GM18498 (cell line): ENCODE measurements at regions not wholly inside any gene's neighbourhood (a gene's known extent, or its start where the extent isn't known, plus 50 kb on each side); places are given as distances from the start of the nearest gene placed in this dataset.
"Not testable (repeated sequence)": the region's sequence is repeated elsewhere in the genome, so short reads cannot be mapped to it uniquely, and the experiment has no call there.

ENCODE experiments used
- ATAC-seq: cut with Tn5 transposase; IDR thresholded peaks from one replicate; pipeline ENCODE4 v1.9.1; 2021; ENCODE audit warnings: mild to moderate bottlenecking, moderate library complexity; ENCODE audit not compliant: unreplicated experiment

DNA sequence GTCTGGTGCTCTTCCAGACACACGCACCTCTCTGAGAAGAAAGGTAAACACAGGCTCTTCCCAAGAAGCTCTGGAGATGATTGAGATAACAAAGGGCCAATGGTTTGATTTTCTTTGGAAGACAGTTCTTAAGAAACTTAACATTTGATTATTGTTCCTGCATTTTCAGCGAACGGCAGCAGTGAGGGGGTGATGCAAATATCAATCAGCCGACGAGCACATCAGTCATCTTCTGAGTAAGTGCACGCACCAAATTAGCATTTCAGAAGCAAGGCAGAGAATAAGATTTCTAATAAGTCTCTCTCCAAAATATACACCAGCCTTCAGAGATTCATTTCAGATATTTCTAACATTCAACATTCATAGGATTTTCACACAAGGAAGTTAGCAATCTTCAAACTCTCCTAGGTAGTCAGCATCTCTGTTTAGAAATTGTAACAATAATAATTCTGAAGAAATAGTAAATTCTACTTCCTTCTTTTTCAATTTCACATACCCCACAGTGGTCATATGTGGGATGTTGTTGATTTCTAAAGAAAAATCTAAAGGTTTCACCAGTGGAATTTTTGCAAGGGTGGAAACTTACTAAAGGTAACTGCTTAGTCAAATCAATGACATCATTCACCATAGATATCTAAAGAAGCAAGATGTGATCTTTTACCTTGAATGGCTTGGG lies 250.3 kb downstream of the SEC61B start:
- ATAC-seq = no peak

DNA sequence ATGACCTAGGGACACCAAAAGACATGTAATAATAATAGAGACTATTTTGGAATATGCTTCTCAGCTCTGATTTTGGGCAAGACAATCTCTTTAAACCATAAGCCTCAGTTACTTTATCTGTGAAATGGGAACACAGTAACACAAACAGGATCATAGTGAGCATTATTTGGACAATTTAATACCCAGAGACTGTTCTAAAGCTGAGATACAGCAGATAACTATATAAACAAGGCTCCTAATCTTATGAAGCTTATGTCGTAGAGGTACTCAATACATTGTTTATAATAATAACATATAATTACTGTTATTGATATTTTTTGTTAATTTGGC lies 250.8 kb downstream of the SEC61B start:
- no peak for ATAC-seq

DNA sequence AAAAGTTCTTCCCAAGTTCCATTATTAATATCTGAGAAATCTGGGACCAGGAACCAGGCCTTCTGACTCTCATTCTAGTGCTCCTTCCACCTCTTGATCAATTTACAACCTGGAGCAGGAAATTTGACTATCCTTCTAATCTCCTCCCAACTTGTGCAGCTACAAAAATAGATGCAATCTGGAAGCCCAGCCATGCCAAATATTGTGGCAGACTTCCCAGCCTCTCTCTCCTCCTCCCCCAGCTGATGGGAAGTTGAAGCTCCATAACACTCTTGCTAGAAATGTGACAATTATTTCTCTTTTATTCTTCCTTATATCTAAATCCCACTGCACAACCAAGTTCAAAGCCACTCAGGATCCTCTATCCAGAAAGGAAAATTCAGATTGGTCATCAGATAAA lies 252.1 kb downstream of the SEC61B start:
- ATAC-seq = no peak

DNA sequence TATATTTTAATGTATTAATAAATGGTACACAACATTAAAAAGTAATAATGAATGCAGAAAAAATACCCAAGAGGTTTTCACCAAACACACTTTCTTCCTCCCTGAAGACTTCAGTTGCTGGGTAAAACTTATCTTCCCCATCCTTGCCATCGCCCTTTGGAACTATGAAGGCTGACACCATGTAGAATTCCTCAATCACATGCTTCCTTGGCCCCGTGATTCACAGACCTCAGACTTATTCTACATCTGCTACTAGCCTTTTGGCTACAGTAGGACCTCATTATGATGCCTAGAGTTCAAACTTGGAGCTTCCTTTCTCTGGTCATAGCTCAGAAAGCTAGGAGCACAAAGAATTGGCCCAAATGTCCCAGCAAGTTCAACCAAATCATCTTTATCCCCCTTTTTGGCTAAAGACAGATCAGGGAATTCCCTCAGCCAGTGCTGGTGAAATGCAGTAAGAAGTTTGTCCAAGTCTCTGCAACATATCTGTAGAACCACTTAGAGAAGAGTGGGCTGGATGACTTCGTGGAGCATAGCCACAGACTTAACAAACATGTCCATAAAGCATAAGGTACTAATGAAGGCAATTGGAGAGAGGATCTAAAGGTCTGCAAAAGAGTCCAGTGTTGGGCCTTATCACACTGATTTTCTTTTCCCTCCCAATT lies 253.5 kb downstream of the SEC61B start:
- ATAC-seq = no peak

DNA sequence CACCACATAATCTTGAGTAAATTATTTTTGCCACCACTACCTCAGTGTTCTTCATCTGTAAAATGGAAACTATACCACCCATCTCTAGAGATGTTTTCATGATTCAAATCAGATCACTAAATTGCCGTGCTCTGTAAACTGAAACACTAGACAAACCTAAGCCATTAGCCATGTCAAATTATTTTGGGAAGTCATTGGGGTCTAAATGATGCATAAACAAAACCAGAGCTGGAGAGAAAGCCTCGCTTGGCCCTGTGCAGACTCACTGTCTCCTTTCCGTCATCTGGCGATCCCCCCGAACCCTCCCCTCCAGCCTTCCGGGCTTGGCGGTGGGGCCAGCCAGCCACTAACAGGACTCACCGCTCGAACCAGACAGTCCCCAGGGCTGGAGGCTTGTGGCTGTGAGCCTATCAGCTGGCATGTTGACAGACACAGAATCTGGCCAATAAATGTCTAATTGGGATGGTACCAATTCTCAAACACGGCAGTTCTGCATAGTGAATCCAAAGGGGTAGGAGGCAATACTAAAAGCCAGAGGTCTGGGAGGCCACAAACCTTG lies 256.5 kb downstream of the SEC61B start:
- no peak for ATAC-seq

DNA sequence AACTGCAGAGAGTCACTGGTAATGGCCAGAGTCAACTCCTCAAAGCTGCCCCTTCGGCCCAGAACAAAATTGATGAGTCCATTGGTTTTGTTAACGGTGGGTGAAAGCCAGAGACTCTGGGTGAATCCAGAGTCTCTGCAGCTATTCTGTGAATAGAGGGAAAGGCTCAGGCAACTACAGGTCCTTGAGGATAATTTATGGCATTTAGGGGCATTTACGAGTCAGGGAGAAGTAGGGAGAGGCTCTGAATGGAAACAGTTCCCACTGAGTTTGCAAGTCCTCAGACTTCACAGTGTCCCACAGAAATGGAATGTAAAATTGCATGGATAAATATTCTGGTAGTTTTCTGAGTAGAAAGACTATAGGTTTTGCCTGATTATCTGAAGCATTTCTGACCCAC lies 257.8 kb downstream of the SEC61B start:
- ATAC-seq = no peak

DNA sequence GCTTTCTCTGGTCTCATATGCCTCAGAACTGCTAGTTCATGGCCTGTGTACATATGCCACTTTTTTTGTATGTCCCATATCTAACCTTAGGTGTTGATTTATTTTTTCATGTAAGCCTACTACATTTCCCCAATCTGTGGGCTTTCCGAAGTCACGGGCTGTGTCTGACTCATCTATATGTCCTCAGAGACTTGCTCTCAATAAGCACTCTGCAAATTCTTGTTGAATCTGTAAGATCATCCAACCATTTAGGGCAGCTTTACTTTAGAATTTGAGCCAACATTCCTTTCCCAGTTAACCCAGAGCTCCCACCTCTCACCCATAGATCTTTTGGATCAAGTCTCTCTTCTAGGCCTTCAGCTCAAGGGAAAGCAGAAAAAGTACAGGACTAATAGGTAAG lies 263.4 kb downstream of the SEC61B start:
- ATAC-seq = no peak

DNA sequence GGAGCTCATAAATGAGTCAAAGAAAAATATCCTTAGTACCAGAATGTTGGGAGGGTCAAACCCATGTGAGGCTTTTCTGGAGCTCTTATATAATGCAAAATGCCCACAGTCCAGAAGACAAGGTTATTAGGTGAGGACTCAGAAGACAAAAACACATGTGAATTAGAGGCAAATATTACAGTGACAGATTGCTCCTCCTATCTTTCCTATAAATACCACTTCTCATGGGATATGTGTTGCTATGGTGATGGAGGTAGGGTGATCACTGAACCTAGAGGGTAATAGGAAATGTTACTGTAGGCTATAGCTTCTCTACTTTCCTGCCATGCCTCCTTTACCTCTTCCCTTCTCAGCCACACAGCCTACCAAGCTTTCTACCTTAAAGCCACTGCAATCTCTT lies 264.6 kb downstream of the SEC61B start:
- ATAC-seq = no peak

DNA sequence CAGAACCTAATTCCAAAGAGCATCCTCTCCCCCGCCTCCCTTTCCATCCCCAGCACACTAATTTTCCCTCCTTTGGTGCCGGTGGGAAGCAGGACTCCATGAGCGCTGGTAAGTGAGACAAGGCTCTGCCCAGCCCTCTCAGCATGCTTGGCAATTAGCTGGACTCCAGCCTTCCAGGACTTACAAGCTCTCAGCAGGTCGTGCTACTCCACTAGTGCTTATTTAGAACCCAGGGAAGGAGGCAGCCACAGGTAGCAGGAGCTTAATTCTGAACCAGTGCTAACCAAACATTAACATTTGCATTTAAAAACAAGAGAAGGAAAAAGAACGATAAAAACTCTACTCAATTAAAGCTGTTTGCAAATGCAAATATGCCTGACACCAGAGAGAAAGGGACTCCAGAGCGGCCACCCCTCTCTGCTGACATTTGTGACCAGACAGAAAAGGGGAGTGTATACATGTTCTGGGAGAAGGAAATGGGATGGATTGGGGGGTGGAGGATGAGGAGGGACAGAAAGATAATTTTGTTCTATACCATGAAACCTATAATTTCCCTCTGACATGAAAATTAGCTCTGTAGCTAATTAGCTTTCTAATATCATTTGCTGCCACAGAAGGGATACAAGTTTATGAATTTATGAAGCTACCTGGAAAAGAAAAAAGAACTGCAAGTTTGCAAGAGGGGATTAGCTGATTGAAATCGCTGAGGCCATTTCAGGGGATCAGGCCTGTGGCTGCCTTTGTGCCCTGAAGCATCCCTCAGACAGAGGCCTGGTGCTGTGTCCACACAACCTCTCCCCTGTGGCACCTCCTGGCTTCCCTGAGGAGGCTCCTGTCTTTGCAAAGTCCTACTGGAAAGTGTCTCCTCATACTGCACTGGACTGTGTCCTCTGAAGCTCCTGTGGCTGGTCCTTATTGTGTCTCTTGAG lies 266.3 kb downstream of the SEC61B start:
- no peak for ATAC-seq

DNA sequence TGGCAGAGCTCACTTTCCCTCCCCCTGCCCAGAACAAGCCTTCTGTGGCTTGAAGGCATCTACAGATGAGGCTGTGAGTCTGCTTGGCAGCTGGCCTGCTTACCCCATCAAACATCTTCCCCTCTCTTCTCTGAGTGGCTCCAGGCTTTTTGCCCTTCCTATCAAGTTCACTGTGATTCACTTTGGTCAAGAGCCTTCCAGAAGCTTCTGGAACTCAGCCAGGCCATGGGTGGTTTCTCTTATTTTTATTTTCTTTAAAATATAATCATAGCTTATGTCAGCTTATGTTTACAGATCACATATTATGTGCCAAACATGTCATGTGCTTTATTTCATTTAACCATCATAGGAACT lies 267.0 kb downstream of the SEC61B start:
- ATAC-seq = no peak

DNA sequence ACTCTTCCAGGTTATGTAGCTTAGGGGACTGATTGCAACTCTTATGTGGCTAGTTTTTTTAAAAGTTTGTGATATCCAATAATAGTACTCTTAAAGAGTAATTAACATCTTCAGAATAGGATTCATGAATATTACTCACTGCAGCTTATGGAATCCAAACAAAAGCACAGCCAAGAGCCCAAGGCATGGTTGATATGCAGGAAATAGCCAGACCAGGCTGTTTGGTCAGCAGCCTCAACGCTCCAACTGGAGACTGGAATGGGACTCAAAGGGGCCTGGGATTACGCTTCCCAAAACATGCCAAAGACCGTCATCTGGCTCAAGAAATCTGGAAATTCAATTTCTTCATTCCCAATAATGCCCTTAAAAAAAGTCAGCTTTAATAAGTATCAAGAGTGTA lies 268.6 kb downstream of the SEC61B start:
- ATAC-seq = no peak

DNA sequence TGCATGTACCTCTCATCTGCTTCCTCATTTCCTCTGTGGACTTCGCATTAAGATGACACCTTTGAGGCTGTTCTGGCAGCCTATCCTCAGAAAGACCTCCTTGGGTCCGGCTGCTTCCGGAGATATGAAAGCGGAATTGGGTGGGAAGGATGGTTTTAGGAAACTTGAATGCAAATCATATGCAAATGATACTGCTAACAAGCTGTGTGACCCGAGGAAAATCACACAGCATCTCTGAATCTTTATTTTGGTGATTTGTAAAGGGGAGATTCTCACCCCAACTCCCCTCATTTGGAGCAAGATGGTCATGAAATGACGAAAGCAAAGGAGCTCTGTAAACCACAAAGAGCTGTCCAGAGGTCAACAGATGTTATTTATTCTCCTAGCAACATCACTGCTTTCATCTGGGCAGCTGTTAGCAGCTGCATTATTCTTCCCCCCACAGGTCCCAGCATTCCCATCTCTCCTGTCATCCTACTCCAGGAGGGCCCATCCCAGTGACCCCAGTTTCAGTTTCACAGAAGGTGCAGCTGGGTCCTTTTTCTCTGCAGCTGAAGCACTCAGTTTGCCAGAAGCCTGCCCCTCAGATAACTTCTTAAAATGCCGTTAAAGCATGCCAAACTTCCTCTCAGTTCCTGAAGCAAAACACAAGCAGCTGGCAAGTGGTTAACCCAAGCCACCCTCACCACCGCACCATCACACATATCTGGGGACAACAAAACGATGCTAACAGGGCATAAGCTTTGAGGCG lies 269.5 kb downstream of the SEC61B start:
- no peak for ATAC-seq

DNA sequence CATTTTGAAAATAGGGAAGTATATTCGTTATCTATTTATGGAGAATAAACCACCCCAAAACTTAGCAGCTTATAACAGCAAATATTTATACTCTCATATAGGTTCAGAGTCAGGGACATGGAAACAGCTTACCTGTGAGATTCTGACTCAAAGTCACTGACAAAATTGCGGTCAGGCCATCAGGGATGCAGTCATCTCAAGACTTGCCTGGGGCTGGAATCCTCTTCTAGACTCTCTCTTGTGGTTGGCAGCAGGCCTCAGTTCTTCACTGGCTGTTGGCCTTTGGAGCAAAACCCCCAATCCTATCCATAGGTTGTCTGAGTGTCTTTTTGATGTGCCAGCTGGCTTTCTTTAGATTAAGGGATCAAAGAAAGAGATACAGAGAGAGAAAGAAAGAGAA lies 275.6 kb downstream of the SEC61B start:
- no peak for ATAC-seq

DNA sequence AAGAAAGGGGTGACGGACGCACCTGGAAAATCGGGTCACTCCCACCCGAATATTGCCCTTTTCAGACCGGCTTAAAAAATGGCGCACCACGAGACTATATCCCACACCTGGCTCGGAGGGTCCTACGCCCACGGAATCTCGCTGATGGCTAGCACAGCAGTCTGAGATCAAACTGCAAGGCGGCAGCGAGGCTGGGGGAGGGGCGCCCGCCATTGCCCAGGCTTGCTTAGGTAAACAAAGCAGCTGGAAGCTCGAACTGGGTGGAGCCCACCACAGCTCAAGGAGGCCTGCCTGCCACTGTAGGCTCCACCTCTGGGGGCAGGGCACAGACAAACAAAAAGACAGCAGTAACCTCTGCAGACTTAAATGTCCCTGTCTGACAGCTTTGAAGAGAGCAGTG lies 276.9 kb downstream of the SEC61B start:
- not testable (repeated sequence) for ATAC-seq

DNA sequence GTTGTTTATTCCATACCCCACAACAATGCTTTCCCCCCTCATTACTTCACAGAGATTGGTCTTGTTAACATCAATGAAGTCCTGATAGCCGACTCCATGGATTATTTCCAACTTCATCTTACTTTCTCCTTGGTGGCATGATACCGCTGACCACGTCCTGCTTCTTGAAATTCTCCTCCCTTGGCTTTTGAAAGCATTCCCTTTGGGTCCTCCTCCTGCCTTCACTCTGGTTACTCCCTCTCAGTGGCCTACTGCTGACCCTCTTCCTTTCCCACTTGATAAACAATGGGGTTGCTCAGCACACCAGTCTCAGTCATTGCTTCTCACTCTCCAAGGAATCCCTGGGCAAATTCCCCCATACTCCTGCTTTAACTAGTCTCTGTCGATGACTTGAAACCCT lies 283.9 kb downstream of the SEC61B start:
- no peak for ATAC-seq

DNA sequence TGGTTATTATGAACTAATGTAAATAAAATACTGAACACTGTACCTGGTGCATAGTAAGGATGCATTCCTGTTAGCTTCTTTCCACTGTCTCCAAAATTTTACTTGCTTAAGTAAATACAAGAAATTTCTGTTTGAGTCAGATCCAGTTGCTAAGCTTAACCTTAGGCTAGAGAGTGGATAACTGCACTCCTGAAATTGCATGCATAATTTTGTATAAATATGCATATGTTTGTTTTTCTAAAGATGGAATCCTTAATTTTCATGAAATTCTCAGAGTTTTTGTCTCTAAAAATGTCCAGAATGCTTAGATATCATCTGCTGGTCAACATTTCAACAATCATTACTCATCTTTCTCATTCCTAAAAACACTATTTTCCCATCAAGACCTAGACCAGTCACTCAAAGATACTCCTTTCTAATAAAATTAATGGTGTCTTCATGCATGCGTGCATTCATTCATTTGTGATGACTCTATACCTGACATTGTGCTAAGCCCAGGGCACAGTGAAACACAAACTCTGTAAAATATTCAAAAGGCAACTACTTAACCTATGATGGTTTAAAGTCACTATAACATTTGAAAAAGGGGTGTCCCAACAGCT lies 284.8 kb downstream of the SEC61B start:
- no peak for ATAC-seq

DNA sequence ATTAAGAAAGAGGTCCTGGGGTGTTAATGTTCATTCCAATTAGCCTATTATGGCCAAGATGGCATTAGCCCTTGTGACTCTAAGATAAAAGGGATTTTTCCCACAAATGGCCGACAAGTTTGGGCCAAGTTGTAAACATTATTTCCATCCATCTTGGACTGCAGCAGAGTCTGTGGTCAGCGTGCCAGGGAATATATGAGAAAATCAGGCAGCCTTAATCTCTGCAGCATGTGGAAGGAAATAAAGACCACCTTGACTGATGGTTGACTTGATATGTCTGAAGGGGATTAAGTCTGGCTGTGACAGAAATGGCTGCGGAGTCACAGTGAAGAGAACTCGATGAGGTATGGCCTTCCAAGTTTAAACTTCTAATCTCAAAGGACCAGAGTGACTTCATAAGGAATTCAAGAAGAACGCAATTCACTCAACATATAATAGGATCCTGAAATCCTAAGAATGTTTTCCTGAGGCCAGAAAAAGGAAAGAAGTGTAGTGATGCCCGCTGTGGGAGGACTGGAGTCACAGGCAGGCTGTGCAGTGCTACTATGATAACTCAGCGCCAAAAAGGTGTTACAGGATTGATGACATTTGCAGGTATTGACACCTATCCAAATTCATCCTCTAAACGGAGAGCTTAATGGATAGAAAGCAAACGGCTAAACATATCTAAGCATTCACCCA lies 287.1 kb downstream of the SEC61B start:
- ATAC-seq = no peak

DNA sequence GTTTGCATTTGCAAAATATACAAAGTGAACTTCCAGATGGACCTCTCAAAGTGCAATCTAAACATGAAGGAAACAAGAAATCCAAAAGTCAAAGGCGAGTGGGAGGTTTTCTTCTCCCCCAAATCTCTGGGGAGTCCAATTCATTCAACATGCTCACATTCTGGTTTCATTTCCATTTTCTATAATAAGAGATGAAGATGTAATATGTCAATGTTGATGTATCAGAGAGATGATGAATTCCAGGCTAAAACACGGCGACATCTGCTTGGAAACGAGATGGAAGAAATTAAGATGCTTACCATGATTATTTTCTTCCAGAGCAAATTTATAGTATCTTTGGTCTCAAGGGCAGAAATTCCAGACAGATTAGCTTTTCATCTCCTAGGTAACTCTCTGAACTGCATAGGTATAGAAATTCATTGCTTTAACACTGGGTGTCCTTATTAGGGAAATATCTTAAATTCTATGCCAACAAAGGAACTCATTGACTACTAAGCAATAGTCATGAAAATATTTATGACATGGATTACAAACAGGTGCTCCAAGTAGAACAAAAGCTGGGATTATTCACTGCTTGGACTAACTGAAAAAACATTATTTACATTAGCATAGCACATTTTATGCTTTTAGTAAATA lies 287.9 kb downstream of the SEC61B start:
- no peak for ATAC-seq

DNA sequence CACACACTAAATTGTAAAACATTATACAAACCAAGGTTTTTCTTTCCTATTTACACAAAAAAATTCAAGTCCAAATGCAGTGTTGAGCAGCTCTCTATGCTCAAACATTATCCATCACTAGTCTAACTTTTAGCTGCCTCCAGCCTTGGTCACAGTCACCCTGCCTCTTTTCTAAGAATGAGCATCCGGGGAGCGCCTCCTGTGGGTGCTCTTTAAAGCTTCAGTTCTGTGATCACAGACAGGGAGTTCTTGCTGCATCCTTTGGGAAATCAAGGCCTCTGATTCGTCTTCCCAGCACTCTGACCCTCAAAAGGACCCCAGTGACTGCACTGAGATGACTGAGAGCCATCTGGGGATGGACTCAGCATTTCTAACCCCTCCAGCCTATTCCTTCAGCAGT lies 289.6 kb downstream of the SEC61B start:
- no peak for ATAC-seq
